ENCODE measurements at regions not wholly inside any gene's neighbourhood (a gene's known extent, or its start where the extent isn't known, plus 50 kb on each side); places are given as distances from the start of the nearest gene placed in this dataset.
"Not testable (repeated sequence)": the region's sequence is repeated elsewhere in the genome, so short reads cannot be mapped to it uniquely, and the experiment has no call there.

- no peak for DNase-seq
Observed at GRCh38 chr12:127823801-127824200, 443.2 kb upstream of the TMEM132C start.

GRCh38 chr12:127829281-127830064 is 437.5 kb upstream of the TMEM132C start:
- DNase-seq: no peak

GRCh38 chr12:127830065-127830460 is 436.9 kb upstream of the TMEM132C start:
- no peak for DNase-seq

- DNase-seq: no peak
Observed at GRCh38 chr12:127830730-127831129, 436.2 kb upstream of the TMEM132C start.

- no peak for DNase-seq
Observed at GRCh38 chr12:127832172-127832571, 434.8 kb upstream of the TMEM132C start.

- not testable (repeated sequence) for DNase-seq
Observed at GRCh38 chr12:127836802-127837201, 430.2 kb upstream of the TMEM132C start.

GRCh38 chr12:127857661-127858060 is 409.3 kb upstream of the TMEM132C start:
- no peak for DNase-seq

GRCh38 chr12:127860536-127860935 is 406.4 kb upstream of the TMEM132C start:
- no peak for DNase-seq

GRCh38 chr12:127861406-127861805 is 405.6 kb upstream of the TMEM132C start:
- DNase-seq: no peak

GRCh38 chr12:127873306-127873705 is 393.7 kb upstream of the TMEM132C start:
- DNase-seq: no peak

- no peak for DNase-seq
Observed at GRCh38 chr12:127881371-127882140, 385.4 kb upstream of the TMEM132C start.

GRCh38 chr12:127883013-127883412 is 384.0 kb upstream of the TMEM132C start:
- DNase-seq: no peak

- no peak for DNase-seq
Observed at GRCh38 chr12:127885954-127886750, 380.8 kb upstream of the TMEM132C start.

- DNase-seq: no peak
Observed at GRCh38 chr12:127886827-127887226, 380.1 kb upstream of the TMEM132C start.

- no peak for DNase-seq
Observed at GRCh38 chr12:127888943-127889719, 377.8 kb upstream of the TMEM132C start.

GRCh38 chr12:127893895-127894609 is 372.9 kb upstream of the TMEM132C start:
- DNase-seq: no peak

- no peak for DNase-seq
Observed at GRCh38 chr12:127896661-127897060, 370.3 kb upstream of the TMEM132C start.

- DNase-seq: no peak
Observed at GRCh38 chr12:127898616-127899015, 368.4 kb upstream of the TMEM132C start.

- DNase-seq: no peak
Observed at GRCh38 chr12:127899971-127900370, 367.0 kb upstream of the TMEM132C start.

- no peak for DNase-seq
Observed at GRCh38 chr12:127900386-127900785, 366.6 kb upstream of the TMEM132C start.

- DNase-seq: no peak
Observed at GRCh38 chr12:127903146-127903545, 363.8 kb upstream of the TMEM132C start.

GRCh38 chr12:127909041-127909440 is 357.9 kb upstream of the TMEM132C start:
- DNase-seq: no peak
